Natural killer cell treated with Interleukin-12 subunit alpha and Interleukin-12 subunit beta and Interleukin-15 and Interleukin-18, amount 100 ng/mL, for 72 hours (primary cell): ENCODE measurements at regions not wholly inside any gene's neighbourhood (a gene's known extent, or its start where the extent isn't known, plus 50 kb on each side); places are given as distances from the start of the nearest gene placed in this dataset.
"Not testable (repeated sequence)": the region's sequence is repeated elsewhere in the genome, so short reads cannot be mapped to it uniquely, and the experiment has no call there.

Experiments
- ATAC-seq, 2 donors: fragments of 150-1000 bp; cut with Tn5 transposase in 1 of 2; sonication (Bioruptor Pico), chemical (Tn5 transposase) in 1 of 2; 2 replicates each; pipeline ENCODE4 v1.10.0; 2021
- DNase-seq: peaks from one replicate; pipeline ENCODE4 v3.0.0; 2022; ENCODE audit warnings: low spot score
- H3K27ac Mint-ChIP-seq, 2 donors: 1 replicate in 1 of 2; 2 replicates in 1 of 2; pipeline ENCODE4 v1.8.0; 2022; ENCODE audit warnings: mixed read lengths in 2 of 2, mild to moderate bottlenecking in 1 of 2, moderate library complexity in 1 of 2
- H3K27me3 Mint-ChIP-seq, 2 donors: 1 replicate in 1 of 2; 2 replicates in 1 of 2; pipeline ENCODE4 v1.8.0; 2022; ENCODE audit warnings: mixed read lengths in 2 of 2
- H3K36me3 Mint-ChIP-seq: one replicate; pipeline ENCODE4 v1.8.0; 2022; ENCODE audit warnings: mixed read lengths
- H3K4me1 Mint-ChIP-seq, 2 donors: 1 replicate in 1 of 2; 2 replicates in 1 of 2; pipeline ENCODE4 v1.8.0; 2022; ENCODE audit warnings: low read depth in 2 of 2, mixed read lengths in 2 of 2, mild to moderate bottlenecking in 1 of 2
- H3K4me3 Mint-ChIP-seq: one replicate; pipeline ENCODE4 v1.8.0; 2022; ENCODE audit warnings: mixed read lengths
- H3K9me3 Mint-ChIP-seq: 2 replicates; pipeline ENCODE4 v1.8.0; 2022; ENCODE audit warnings: mixed read lengths

DNA sequence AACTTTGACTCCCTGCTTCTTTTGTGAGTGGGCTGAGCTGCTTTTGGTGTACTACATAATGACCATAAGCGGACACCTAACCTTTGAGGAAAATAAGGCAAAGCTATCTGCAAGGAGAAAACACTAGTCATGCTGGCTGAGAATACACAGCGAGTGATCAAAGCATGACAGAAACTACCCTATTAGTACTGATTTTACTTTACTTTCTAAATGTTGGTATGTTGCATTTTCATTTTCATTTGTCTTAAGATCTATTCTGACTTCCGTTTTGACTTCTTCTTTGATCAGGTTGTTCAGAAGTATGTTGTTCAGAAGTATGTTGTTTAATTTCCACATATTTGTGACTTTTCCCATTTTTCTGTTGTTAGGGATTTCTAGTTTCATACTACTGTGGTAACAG lies 361.1 kb downstream of the TRAM1L1 start:
- no peak for ATAC-seq

DNA sequence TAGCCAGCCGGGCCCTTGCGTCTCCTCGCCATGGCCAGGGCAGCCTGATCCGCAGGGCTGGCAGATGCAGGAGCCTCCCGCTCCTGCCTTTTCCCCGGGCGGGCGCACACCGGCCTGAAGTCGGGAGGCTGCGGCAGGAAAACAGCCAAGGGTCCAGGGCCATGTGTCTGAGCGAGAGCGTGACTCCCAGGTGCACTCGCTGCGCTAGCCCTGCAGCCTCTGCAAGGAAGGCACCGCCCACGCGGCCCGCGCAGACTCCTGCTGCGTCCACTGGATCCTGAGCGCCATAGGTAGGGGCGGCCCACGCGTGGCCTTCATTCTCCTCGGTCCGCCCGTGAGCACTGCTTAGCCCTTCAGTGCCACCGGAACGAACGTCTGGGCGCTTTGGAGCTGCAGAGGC lies 379.9 kb downstream of the TRAM1L1 start:
- Mint-ChIP-seq H3K36me3 (no peaks in the 10 kb centered on the region), H3K27me3 (no peaks in the 10 kb centered on the region), H3K4me3 (no peak overlapping the region), H3K27ac (no peak overlapping the region), H3K4me1 (no peaks in the 10 kb centered on the region), H3K9me3 (peaks cover 17% of the 10 kb centered on the region)
- no peak for DNase-seq
- no peak for ATAC-seq

More for the DNA sequence above, 361.1 kb downstream of the TRAM1L1 start:
- Mint-ChIP-seq H3K27me3 (no peaks in the 10 kb centered on the region), H3K4me3 (no peak overlapping the region), H3K9me3 (peaks cover 10% of the 10 kb centered on the region), H3K36me3 (no peaks in the 10 kb centered on the region), H3K27ac (no peak overlapping the region), H3K4me1 (no peaks in the 10 kb centered on the region)
- no peak for DNase-seq

DNA sequence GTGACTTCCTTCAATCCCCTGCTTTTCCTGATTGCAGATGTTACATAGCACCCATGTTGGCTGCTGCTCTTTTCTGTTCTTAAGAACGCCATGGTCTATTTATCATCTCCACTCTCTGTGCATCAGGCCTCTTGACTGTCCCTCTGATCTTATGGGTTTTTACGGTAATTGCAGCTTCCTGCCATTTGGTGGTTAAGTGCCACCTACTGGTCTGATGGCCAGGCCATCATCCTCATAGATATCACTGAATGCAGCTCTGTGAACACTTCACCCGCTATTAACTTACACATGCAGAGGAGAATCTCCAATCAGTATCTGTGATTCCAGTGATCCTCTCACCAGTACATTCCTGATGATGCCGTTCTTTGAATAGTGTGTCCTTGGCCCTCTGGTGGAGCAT lies 382.4 kb downstream of the TRAM1L1 start:
- ATAC-seq = no peak
- Mint-ChIP-seq H3K9me3 (peaks cover 16% of the 10 kb centered on the region), H3K27me3 (no peaks in the 10 kb centered on the region)

DNA sequence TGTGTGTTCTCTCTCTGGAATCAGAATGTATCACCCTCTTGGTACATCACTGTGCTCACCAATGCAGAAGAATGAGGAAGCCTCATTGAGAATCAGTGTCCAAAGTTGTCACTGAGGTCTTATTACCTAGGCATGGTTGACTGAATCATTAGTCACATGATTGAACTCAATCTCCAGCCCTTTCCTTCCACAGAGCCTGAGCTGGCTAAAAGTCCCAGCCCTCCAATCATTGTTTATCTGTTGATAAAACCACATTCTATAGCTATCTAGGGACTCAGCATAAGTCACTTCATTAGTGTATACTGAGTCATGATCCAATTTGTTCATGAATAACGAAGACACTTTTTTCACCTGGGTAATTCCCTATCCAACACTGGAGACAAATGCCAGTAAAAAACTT lies 396.8 kb downstream of the TRAM1L1 start:
- Mint-ChIP-seq H3K9me3 (no peaks in the 10 kb centered on the region), H3K4me1 (no peaks in the 10 kb centered on the region), H3K4me3 (no peak overlapping the region), H3K36me3 (no peaks in the 10 kb centered on the region), H3K27ac (no peak overlapping the region), H3K27me3 (no peaks in the 10 kb centered on the region)
- DNase-seq (no peak), ATAC-seq (no peak)

More for the DNA sequence above, 382.4 kb downstream of the TRAM1L1 start:
- no peak for DNase-seq
- Mint-ChIP-seq H3K27ac (no peak overlapping the region), H3K4me1 (no peaks in the 10 kb centered on the region), H3K4me3 (no peak overlapping the region), H3K36me3 (no peaks in the 10 kb centered on the region)

DNA sequence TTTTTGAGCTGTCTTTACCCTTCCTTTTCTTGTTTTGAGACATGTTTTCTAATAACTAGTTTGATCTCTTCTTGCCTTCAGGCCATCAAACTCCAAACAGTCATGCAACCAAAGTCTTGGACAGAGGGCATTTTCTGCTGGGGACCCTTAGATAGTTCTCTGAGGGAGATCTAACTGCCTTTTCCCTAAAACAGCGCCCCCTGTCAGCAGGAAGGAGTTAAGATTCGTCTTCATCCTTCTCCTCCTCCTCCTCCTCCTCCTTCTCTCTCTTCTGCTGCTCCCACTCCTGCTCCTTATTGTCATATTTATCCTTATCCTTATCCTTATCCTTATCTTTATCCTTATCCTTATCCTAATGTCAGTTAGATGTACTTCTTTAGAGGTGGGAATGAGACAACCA lies 417.2 kb downstream of the TRAM1L1 start:
- no peak overlapping the region for H3K4me3 Mint-ChIP-seq
- ATAC-seq = no peak
- no peaks in the 10 kb centered on the region for H3K4me1 Mint-ChIP-seq
- peaks cover 5% of the 10 kb centered on the region for H3K36me3 Mint-ChIP-seq
- no peak overlapping the region for H3K27ac Mint-ChIP-seq
- DNase-seq = no peak
- peaks cover 16% of the 10 kb centered on the region for H3K9me3 Mint-ChIP-seq
- H3K27me3 Mint-ChIP-seq = no peaks in the 10 kb centered on the region

DNA sequence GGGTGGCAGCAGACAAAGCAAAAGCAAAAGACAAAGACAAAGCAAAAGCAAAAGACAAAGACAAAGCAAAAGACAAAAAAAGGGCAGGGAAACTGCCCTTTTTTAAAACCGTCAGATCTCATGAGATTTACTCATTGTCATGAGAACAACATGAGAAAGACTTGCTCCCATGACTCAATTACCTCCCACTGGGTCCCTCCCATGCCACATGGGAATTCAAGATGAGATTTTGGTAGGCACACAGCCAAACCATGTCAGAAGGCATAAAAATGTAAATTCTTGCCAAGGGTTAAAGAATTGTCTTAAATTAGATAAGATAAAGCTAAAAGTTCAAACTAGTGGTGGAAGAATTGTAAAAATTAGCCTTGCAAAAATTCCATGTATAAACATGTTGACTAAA lies 419.7 kb downstream of the TRAM1L1 start:
- H3K9me3 Mint-ChIP-seq = peaks cover 18% of the 10 kb centered on the region
- H3K4me1 Mint-ChIP-seq = no peaks in the 10 kb centered on the region
- ATAC-seq (no peak), DNase-seq (no peak)
- H3K4me3 Mint-ChIP-seq = no peak overlapping the region
- no peaks in the 10 kb centered on the region for H3K27me3 Mint-ChIP-seq
- H3K36me3 Mint-ChIP-seq = peaks cover 8% of the 10 kb centered on the region
- no peak overlapping the region for H3K27ac Mint-ChIP-seq

DNA sequence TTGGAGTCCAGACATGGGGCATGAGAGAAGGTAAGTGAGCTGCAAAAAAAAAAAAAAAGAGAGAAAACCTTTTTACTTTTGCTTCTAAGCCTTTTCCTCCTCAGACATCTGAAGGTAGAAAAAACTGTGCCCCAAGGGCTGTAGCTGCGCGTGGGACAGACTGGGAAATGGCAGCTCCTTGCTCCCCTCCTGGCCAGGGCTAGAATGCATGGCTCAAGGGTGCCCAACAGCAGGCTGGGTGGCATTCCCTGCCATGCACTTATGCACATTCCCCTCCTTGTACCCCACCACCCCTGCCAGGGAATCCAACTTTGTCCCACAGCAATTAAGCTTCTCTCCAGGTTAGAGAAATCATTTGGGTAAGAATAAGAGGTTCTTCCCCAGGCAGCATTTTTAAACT lies 421.2 kb downstream of the TRAM1L1 start:
- Mint-ChIP-seq H3K9me3 (peaks cover 23% of the 10 kb centered on the region), H3K27me3 (no peaks in the 10 kb centered on the region), H3K36me3 (peaks cover 11% of the 10 kb centered on the region), H3K27ac (no peak overlapping the region), H3K4me1 (no peaks in the 10 kb centered on the region), H3K4me3 (no peak overlapping the region)
- DNase-seq (no peak), ATAC-seq (no peak)

DNA sequence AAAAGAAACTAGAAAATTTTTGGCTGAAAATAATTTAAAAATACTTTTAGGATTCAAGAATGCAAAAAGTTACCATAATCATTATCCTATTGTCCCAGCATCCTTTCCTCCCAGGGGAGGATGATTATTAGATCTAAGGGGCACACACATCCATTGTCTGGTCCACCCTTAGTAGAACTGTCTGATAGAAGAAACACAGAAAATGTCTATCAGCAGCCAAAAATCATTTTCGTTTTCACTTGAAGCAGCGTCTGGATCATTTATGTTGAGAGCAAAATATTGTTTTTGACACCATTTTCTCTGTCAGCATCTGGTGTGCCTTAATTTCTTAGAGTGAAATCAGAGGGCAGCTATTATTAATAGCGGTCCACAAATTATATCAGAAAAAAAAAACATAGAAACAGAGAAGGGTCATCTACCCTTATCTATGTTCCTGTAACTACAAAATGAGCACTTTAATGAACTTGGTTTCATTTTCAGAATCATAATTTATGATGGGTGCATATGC lies 446.3 kb downstream of the TRAM1L1 start:
- DNase-seq = no peak
- no peaks in the 10 kb centered on the region for H3K9me3 Mint-ChIP-seq
- H3K36me3 Mint-ChIP-seq = no peaks in the 10 kb centered on the region
- no peaks in the 10 kb centered on the region for H3K4me1 Mint-ChIP-seq
- H3K27me3 Mint-ChIP-seq = no peaks in the 10 kb centered on the region
- ATAC-seq = no peak
- no peak overlapping the region for H3K4me3 Mint-ChIP-seq
- no peak overlapping the region for H3K27ac Mint-ChIP-seq

DNA sequence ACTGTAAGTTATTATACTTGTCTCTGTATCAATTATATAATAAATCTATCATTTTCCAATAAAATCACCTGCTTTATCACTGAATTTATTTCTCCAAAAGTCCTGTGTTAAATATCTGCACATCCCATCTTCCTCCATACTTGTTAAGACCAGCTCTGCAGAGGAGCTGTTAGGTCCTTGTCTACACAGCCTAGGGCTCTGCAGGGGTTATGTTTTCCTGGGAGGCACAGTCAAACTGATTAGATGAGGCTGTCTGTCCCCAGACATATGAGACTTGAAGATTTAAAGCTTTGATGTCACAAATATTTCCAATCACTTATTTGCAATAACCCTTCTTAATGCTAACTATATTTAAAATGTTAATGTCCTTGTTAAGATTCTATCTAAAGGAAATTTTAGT lies 446.8 kb downstream of the TRAM1L1 start:
- ATAC-seq (no peak), DNase-seq (no peak)
- no peaks in the 10 kb centered on the region for H3K36me3 Mint-ChIP-seq
- H3K4me1 Mint-ChIP-seq = no peaks in the 10 kb centered on the region
- no peak overlapping the region for H3K27ac Mint-ChIP-seq
- H3K4me3 Mint-ChIP-seq = no peak overlapping the region
- H3K27me3 Mint-ChIP-seq = no peaks in the 10 kb centered on the region
- peaks cover under 1% of the 10 kb centered on the region for H3K9me3 Mint-ChIP-seq

DNA sequence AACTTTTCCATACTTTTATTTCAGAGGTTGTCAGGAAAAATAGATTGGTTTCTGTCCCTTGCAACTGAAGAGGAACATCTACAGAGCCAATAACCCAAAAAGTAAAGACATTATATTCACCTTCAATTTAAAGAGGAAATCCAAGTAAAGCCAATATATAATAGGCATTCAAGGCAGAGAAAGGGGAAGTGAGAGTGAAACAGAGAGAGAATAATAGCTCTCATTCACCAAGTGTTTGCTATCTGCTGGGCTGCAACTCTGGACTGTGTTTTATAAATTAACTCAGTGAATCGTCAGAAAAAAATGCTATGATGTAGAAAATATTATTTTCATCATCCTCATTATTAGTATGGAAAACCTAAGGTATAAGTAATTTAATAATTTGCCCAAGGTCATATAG lies 448.5 kb downstream of the TRAM1L1 start:
- no peaks in the 10 kb centered on the region for H3K36me3 Mint-ChIP-seq
- H3K4me3 Mint-ChIP-seq = no peak overlapping the region
- H3K27me3 Mint-ChIP-seq = no peaks in the 10 kb centered on the region
- ATAC-seq (no peak), DNase-seq (no peak)
- H3K9me3 Mint-ChIP-seq = peaks cover 8% of the 10 kb centered on the region
- H3K27ac Mint-ChIP-seq = no peak overlapping the region
- no peaks in the 10 kb centered on the region for H3K4me1 Mint-ChIP-seq

DNA sequence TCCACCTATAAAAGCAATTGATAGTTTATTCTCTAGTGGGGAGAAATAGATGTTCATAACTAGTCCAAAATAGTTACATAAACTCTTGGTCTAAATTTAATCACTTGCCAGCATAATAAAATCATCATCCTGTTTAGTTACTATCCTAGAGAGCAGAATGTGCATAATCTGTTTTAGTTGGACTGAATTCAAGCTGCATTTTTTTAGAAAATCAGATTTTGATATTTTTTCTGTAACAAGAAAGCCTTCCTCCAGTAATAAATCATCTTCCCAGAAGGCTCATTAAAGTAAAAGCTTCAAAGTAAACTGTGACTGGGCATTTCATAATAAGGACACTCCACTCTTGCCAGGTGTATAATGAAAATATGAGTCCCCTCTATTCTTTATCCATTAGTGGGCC lies 453.1 kb downstream of the TRAM1L1 start:
- peaks cover 10% of the 10 kb centered on the region for H3K9me3 Mint-ChIP-seq
- H3K4me1 Mint-ChIP-seq = no peaks in the 10 kb centered on the region
- DNase-seq (no peak), ATAC-seq (no peak)
- no peak overlapping the region for H3K27ac Mint-ChIP-seq
- no peaks in the 10 kb centered on the region for H3K36me3 Mint-ChIP-seq
- no peak overlapping the region for H3K4me3 Mint-ChIP-seq
- no peaks in the 10 kb centered on the region for H3K27me3 Mint-ChIP-seq

DNA sequence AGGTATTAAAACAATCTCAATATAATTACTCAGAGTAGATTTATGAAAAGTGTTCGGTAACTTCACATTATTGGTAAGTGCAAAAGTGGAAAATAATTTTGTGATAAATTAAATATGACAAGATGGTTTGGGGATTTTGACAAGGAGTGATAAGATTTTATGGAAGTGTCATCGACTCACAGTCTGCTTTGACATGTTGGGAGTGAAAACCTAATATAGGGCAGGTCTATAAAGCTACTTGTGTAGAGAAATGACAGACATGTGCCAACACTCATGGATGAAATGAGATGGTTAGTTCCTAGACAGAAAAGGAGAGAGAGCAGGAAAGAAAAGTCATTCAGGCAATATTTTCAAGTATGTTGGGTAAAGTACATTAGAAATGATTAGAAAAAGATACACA lies 456.8 kb downstream of the TRAM1L1 start:
- Mint-ChIP-seq H3K4me1 (no peaks in the 10 kb centered on the region), H3K36me3 (no peaks in the 10 kb centered on the region), H3K27ac (no peak overlapping the region), H3K4me3 (no peak overlapping the region), H3K9me3 (peaks cover 10% of the 10 kb centered on the region), H3K27me3 (no peaks in the 10 kb centered on the region)
- DNase-seq = no peak
- no peak for ATAC-seq

DNA sequence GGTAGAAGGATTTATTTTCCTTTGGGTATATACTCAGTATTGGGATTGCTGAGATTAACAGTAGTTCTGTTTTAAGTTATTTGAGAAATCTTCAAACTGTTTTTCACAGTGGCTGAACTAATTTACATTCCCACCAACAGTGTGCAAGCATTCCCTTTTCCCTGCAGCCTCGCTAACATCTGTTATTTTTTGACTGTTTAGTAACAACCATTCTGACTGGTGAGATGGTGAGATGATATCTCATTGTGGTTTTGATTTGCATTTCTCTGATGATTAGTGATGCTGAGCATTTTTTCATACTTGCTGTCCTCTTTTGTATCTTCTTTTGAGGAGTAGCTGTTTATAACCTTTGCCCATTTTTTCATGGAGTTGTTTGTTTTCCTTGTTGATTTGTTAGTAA lies 457.8 kb downstream of the TRAM1L1 start:
- Mint-ChIP-seq H3K36me3 (no peaks in the 10 kb centered on the region), H3K4me1 (no peaks in the 10 kb centered on the region), H3K27me3 (no peaks in the 10 kb centered on the region), H3K27ac (no peak overlapping the region), H3K9me3 (peaks cover 5% of the 10 kb centered on the region), H3K4me3 (no peak overlapping the region)
- DNase-seq (no peak), ATAC-seq (no peak)

DNA sequence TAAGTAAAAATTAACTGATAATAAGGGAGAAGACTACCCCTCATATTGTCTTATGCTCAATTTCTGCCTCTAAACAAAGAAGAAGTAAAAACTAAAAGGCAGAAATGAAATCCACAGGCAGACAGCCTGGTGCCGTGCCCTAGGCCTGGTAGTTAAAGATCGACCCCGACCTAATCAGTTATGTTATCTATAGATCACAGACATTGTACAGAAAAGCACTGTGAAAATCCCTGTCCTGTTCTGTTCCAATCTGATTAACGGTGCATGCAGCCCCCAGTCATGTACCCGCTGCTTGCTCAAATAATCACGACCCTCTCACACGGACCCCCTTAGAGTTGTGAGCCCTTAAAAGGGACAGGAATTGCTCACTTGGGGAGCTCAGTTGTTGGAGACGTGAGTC lies 465.9 kb downstream of the TRAM1L1 start:
- not testable (repeated sequence) for H3K27ac Mint-ChIP-seq, H3K4me1 Mint-ChIP-seq, H3K27me3 Mint-ChIP-seq, H3K36me3 Mint-ChIP-seq, ATAC-seq, DNase-seq, H3K4me3 Mint-ChIP-seq, H3K9me3 Mint-ChIP-seq

DNA sequence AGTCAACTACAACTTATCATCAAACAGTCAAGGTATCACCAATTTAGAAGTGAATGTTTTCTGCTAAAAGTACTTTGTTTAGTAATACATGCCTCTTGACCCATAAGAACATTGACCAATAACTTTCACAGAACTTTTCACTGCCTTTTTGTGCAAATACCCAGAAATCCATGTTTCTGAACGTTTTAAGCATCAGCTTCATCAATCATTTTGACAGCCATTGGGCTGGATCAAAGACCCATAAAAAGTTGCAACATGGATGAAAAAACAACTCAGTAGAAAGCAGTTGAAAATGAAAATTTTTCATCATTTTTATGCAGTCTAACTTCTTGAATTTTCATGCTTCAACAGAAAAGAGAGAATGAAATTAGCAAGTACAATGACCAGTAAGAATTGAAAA lies 466.7 kb downstream of the TRAM1L1 start:
- Mint-ChIP-seq H3K4me1 (no peaks in the 10 kb centered on the region), H3K27ac (no peak overlapping the region), H3K27me3 (no peaks in the 10 kb centered on the region), H3K36me3 (no peaks in the 10 kb centered on the region), H3K9me3 (peaks cover 8% of the 10 kb centered on the region), H3K4me3 (no peak overlapping the region)
- ATAC-seq (no peak), DNase-seq (no peak)
